ENCODE measurements at regions not wholly inside any gene's neighbourhood (a gene's known extent, or its start where the extent isn't known, plus 50 kb on each side); places are given as distances from the start of the nearest gene placed in this dataset.

DNA sequence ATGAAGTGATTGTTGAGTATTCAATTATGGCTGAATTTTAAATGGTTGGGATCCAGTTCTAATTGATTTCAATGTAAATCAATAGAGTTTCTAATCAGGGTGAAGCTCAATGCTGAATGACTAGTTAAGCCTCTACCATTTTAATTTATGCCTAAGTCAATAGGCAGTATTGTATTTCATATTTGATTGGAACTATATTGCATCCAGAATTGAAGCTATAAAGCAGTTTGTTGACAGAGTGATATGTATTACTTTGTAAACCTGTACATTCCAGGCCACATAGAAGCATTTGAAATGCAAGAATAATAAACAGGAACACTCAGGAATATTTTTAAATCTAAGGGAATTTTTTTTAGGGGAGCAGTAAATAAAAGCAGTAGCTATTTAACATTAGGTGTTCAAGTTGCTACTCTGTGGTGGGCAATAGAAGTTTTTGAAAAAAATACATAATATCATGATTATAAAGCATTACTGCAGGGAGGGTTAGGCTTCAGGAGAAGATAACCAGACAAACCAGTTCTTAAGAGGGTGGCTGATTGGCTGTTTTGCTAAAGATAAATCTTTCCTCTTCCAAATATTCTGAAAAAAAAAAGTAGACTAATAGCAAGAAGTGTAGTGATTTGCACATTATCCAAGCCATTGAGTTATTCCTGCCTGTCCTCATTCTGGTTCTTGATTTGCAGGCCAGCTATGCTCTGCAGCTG, 492.0 kb upstream of the MEF2C start:
- CTCF ChIA-PET: no interaction called here

DNA sequence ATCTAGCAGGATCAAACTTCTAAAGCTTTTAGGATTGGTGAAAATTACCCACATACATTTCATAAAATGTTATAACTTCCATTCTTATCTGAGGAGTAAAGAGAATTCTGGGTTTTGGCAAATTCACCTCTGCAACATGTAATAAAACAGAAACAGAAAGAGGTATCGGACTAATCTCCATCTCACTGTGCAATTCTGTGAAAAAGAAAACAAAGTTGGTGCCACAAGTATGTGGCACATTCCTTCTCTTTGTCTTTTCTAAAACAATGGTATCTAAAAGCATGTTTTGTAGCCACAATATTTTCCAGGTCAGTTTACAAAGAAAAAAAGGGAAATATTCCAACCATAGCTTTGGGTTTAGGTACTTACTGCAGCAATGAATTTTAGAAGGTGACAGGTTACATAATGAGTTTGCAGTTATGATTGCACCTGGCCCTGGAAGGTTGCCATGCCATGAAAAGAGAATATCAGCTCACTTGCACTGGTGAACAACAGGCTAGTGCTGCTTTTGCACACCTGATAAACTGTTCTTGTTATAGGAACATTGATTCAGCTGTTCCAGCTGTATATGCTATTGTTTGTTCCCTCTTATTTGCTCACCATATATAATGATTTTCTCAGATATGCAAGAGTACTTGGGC, 491.3 kb upstream of the MEF2C start:
- no peak overlapping the region for H3K4me2 ChIP-seq (ENCODE audit: low read length)
- 0 out of 2 replicates have a peak, but pooled peaks cover 6% of the 10 kb centered on the region for H3K4me1 ChIP-seq (ENCODE audit: insufficient read depth, low read length)
- H3K27ac ChIP-seq (ENCODE audit: low read length): no peak overlapping the region
- DNase-seq: no peak
- no peak overlapping the region for H3K4me3 ChIP-seq (ENCODE audit: low read length)
- no peak for TF ChIP-seq EZH2 (IDR thresholded peaks at IDR 0.05; ENCODE audit: low read length, unreplicated experiment)
- TF ChIP-seq, protein P1, sequence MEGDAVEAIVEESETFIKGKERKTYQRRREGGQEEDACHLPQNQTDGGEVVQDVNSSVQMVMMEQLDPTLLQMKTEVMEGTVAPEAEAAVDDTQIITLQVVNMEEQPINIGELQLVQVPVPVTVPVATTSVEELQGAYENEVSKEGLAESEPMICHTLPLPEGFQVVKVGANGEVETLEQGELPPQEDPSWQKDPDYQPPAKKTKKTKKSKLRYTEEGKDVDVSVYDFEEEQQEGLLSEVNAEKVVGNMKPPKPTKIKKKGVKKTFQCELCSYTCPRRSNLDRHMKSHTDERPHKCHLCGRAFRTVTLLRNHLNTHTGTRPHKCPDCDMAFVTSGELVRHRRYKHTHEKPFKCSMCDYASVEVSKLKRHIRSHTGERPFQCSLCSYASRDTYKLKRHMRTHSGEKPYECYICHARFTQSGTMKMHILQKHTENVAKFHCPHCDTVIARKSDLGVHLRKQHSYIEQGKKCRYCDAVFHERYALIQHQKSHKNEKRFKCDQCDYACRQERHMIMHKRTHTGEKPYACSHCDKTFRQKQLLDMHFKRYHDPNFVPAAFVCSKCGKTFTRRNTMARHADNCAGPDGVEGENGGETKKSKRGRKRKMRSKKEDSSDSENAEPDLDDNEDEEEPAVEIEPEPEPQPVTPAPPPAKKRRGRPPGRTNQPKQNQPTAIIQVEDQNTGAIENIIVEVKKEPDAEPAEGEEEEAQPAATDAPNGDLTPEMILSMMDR (conservative IDR thresholded peaks at IDR 0.05; ENCODE audit: low read depth, low read length): no peak
- no peaks in the 10 kb centered on the region for H3K79me2 ChIP-seq (ENCODE audit: low read length)
- no peaks in the 10 kb centered on the region for H3F3A ChIP-seq (ENCODE audit: low read length, unreplicated experiment)
- no peak for ATAC-seq
- POLR2A ChIA-PET (ENCODE audit: unreplicated experiment): no interaction called here
- H2AFZ ChIP-seq (ENCODE audit: low read length): no peak overlapping the region
- H3K36me3 ChIP-seq (ENCODE audit: low read depth, low read length): no peaks in the 10 kb centered on the region
- H3K9me2 ChIP-seq (replicated peaks; ENCODE audit: low read length): no peaks in the 10 kb centered on the region
- CTCF ChIA-PET: no interaction called here
- BruUV-seq (replicated peaks): no TSS peak
- H3K9ac ChIP-seq (ENCODE audit: low read length): no peak overlapping the region
- no peaks in the 10 kb centered on the region for H4K20me1 ChIP-seq (ENCODE audit: low read length)
- intact Hi-C loops (cut with micrococcal nuclease): no loop called here
- H3K9me3 ChIP-seq (ENCODE audit: low read length): no peaks in the 10 kb centered on the region
- no peaks in the 10 kb centered on the region for H3K27me3 ChIP-seq (ENCODE audit: low read length)

More for the DNA sequence above, 492.0 kb upstream of the MEF2C start:
- H4K20me1 ChIP-seq (ENCODE audit: low read length): no peaks in the 10 kb centered on the region
- no peaks in the 10 kb centered on the region for H3K9me2 ChIP-seq (replicated peaks; ENCODE audit: low read length)
- H3K79me2 ChIP-seq (ENCODE audit: low read length): no peaks in the 10 kb centered on the region
- no peak overlapping the region for H3K4me2 ChIP-seq (ENCODE audit: low read length)
- H3K27me3 ChIP-seq (ENCODE audit: low read length): no peaks in the 10 kb centered on the region
- H3K9me3 ChIP-seq (ENCODE audit: low read length): no peaks in the 10 kb centered on the region
- intact Hi-C loops (cut with micrococcal nuclease): no loop called here
- DNase-seq: no peak
- no TSS peak for BruUV-seq (replicated peaks)
- POLR2A ChIA-PET (ENCODE audit: unreplicated experiment): no interaction called here
- no peaks in the 10 kb centered on the region for H3F3A ChIP-seq (ENCODE audit: low read length, unreplicated experiment)
- H3K36me3 ChIP-seq (ENCODE audit: low read depth, low read length): no peaks in the 10 kb centered on the region
- H3K9ac ChIP-seq (ENCODE audit: low read length): no peak overlapping the region
- ATAC-seq: no peak
- 0 out of 2 replicates have a peak, but pooled peaks cover 6% of the 10 kb centered on the region for H3K4me1 ChIP-seq (ENCODE audit: insufficient read depth, low read length)
- H3K4me3 ChIP-seq (ENCODE audit: low read length): no peak overlapping the region
- TF ChIP-seq EZH2 (IDR thresholded peaks at IDR 0.05; ENCODE audit: low read length, unreplicated experiment) (no peak), EZH2phosphoT487 (IDR thresholded peaks at IDR 0.05; ENCODE audit: borderline replicate concordance, low read length) (no peak)
- TF ChIP-seq, protein P1 (conservative IDR thresholded peaks at IDR 0.05; ENCODE audit: low read depth, low read length): no peak
- no peak overlapping the region for H2AFZ ChIP-seq (ENCODE audit: low read length)
- no peak overlapping the region for H3K27ac ChIP-seq (ENCODE audit: low read length)

DNA sequence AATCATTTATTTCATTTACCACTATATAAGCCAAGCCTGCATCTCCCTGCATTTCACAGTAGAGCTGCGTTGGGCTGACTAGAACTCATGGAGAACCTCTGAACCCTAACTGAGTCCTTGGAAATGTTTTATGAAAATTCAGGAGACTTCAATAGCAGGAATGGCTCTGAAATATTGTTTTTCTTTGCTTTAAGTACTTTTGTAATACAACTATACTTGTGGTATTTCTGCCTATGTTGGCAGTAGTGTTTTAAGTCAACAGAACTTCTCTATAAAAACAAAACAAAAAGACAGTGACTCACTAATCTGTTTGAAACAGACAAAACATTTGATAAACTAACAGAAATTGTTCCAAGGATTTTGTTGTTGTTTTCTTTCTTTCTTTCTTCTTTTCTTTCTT, 489.2 kb upstream of the MEF2C start:
- Histone ChIP-seq H3K9me2 (replicated peaks; ENCODE audit: low read length) (no peaks in the 10 kb centered on the region), H3K79me2 (ENCODE audit: low read length) (no peaks in the 10 kb centered on the region), H3K4me3 (ENCODE audit: low read length) (no peak overlapping the region), H3K27ac (ENCODE audit: low read length) (no peak overlapping the region), H3K9me3 (ENCODE audit: low read length) (no peaks in the 10 kb centered on the region), H4K20me1 (ENCODE audit: low read length) (no peaks in the 10 kb centered on the region), H3F3A (ENCODE audit: low read length, unreplicated experiment) (no peaks in the 10 kb centered on the region), H2AFZ (ENCODE audit: low read length) (no peak overlapping the region), H3K27me3 (ENCODE audit: low read length) (no peaks in the 10 kb centered on the region), H3K9ac (ENCODE audit: low read length) (no peak overlapping the region), H3K36me3 (ENCODE audit: low read depth, low read length) (no peaks in the 10 kb centered on the region), H3K4me1 (ENCODE audit: insufficient read depth, low read length) (no peaks in the 10 kb centered on the region), H3K4me2 (ENCODE audit: low read length) (0 out of 2 replicates have a peak overlapping the region, but pooled peaks have one; percentile 20)
- peak; percentile 66 for ATAC-seq
- peak; percentile 15 for DNase-seq
- no TSS peak for BruUV-seq (replicated peaks)
- TF ChIP-seq EZH2 (IDR thresholded peaks at IDR 0.05; ENCODE audit: low read length, unreplicated experiment): no peak
- CTCF ChIA-PET: no interaction called here
- intact Hi-C loops (cut with micrococcal nuclease): no loop called here
- POLR2A ChIA-PET (ENCODE audit: unreplicated experiment): no interaction called here

Data from PC-3 (cell line).